ENCODE measurements at regions not wholly inside any gene's neighbourhood (a gene's known extent, or its start where the extent isn't known, plus 50 kb on each side); places are given as distances from the start of the nearest gene placed in this dataset.
"Not testable (repeated sequence)": the region's sequence is repeated elsewhere in the genome, so short reads cannot be mapped to it uniquely, and the experiment has no call there.

DNA sequence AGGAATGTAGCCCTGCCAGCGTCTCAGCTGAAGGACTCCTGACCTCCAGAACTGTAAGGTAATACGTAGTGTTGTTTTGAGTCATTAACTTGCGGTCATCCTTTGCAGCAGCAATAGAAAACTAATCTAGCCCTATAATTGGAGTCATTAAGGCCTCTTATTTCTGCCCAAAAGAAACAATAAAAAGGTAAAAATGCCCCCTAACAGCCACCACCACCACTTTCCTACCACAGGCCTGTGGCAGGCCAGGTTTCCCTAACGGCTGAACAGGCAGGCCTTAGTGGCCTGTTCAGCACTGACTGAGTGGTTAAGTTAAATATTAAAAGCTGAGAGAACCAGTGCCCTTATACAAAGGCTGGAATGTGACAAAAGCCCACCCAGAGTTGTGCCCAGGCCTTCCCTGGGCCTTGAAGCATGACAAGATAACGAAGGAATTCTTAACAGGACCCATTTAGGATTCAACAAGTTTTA lies 286.5 kb upstream of the ERCC4 start:
- no peak for DNase-seq

DNA sequence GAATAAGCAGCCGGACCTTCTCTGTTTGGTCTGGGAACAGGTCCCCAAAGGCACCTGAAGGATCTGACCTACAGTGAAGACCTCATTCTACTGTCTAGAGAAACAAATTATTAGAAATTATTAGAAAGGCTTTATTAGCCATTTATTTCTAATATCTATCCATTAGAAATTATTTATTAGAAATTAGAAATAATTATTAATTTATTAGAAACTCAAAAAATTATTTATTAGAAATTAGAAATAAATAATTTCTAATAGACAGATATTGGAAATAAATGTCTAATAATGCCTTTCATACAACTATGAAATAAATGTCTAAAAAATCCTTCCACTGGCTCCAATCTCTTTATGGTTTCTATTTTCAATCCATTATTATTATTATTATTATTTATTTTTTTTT lies 285.7 kb upstream of the ERCC4 start:
- DNase-seq, result no peak

GRCh38 chr16:13634959-13635358 lies 285.0 kb upstream of the ERCC4 start:
- no peak for DNase-seq

GRCh38 chr16:13638218-13638617 lies 281.7 kb upstream of the ERCC4 start:
- DNase-seq, result no peak

DNA sequence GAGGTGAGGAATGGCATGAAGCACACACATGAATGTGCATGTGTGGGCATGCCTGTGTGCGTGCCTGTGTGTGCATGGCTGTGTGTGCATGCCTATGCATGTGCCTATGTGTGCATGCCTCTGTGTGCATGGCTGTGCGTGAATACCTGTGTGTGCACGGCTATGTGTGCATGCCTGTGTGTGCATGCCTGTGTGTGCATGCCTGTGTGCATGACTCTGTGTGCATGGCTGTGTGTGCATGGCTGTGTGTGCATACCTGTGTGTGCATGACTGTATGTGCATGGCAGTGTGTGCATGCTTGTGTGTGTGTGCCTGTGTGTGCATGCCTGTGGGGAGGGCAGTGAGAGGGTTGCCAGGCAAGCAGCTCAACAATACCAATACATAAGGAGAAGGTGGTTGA lies 276.5 kb upstream of the ERCC4 start:
- DNase-seq, result no peak

DNA sequence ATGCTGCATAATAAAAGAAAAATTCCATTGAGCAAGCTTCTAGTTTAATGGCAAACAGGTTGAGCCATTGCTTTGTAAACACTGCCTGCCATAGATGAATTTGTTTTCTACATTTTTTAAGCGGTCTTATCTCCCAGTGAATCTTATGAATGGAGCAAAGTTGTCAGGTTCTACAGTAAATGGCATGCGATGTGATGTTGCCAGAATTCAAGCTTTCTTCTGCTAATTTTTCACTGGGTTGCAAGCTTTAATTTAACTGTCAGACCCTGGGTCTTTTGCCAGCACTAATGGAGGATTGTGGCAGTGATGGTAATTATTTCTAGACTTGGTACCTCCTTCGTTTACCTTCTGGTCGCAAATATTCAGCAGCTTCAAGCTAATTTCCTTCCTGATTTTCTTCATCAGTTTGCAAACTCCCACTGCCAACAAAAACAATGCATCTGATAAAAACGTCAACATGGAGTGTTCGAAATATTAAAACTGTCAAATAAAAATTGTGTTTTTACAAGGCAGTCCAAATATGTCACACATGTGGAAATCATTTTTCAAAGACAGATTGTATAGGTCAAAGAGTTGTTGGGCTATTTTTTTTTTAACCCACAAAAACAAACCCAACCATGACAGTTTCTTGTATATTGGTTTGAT lies 274.2 kb upstream of the ERCC4 start:
- DNase-seq, result no peak

GRCh38 chr16:13660807-13661206 lies 259.1 kb upstream of the ERCC4 start:
- no peak for DNase-seq

DNA sequence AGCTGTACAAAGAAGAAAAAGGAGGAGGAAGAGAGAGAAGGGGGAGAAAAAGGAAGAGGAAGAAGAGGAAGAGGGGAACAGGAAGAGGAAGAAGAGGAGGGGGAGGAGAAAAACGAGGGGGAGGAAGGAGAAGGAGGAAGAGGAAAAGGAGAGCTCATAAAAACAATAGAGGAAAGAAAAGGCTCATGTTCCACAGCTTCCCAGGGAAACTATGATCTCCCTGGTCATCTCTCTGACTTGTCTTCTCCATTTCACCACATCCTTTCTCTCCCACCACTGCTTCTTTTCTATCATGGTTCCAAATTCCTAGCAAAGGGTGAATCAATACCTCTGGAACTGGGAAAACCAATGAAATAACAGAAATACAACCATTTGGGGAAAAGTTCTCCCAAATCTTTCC lies 254.1 kb upstream of the ERCC4 start:
- no peak for DNase-seq

- no peak for DNase-seq
Measured at GRCh38 chr16:13672196-13672595, 247.8 kb upstream of the ERCC4 start.

DNA sequence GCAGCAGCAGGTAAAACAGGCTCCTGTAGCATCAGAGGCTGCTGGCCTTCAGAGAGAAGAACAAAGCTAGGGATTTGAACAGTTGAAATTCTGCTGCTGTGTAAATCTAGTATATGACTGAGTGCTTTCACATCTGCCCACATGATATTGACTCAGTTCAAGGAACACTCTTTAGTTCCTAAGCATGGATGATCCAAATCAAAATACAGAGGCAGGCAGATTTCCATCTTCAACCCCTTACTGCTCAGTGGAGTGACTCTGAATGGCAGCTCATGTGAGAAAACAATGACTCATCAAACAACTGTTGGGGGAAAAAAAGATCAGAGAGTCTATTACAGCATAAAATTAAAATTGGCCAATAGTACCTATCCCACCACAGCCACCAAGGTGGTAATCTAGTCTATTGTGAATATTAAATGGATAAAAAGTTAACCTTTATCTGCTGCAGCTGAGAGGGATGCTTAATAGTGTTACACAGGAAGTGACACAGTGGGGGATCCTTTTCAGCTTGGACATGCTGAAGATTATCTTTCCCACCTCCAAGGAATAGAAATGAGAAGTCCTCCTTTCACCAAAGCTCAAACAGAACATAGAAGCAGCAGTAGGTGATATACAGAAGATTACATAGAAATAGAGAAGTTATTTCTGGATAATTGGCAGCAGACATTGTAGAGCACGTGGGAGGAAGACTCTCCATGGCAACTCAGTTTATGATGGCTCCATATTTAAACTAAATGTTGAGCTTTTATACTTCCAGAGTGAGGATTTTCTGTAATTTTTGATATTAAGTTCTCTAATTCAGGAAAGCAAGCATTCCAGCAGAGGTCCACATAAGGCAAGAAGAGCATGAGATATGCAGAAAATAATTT lies 239.7 kb upstream of the ERCC4 start:
- DNase-seq, result no peak

DNA sequence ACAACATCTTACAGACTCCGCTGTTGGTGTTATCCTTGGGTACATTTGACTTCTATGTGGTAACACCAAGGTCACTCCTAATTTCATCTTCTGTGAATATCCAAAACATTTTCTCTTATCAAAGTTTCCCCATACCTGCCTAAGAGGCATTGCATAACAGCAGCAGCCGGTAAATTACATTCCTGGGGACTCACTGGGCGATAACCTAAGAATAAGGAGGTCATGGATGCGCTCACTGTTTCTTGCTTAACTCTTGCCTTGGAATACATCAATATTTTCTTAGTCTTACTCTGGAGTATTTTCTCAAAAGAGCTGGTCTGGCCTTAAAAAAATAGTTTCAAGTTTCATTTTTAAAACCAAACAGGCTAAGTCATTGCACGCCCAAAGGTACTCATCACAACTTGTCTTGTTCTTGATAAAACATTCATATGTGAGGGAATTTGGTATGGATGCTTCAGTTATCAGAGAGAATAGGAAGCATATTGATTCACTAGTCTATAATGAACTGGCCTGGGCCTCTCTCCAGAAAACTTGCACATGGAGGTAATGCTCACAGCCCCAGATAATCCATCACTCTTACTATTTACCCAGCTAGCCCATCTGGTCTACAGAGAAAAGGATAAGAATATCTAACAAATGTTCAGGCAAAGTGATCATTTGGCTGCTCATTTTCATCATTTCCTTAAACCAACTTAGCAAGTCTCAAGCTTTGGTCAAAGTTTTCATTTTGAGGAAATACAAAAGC lies 235.0 kb upstream of the ERCC4 start:
- DNase-seq, result no peak

- DNase-seq, result no peak
Measured at GRCh38 chr16:13696017-13696416, 223.9 kb upstream of the ERCC4 start.

DNA sequence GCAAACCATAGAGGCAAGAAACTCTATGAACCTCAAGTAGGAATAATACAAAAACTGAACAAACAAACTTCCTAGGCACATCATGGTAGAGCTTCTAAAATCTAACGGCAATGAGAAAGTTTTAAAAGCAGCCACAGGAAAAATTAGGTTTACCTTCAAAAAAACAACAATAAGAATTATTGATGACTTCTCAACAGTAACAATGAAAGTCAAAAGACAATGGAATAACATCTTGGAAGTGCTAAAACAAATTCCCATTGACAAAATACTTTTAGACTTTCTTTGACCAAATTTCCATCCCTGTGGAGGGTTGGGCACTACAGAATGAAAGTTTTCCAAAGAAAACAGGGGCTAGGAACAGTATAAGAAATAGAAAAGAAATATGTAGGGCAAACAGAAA lies 222.9 kb upstream of the ERCC4 start:
- DNase-seq, result no peak

- DNase-seq, result no peak
Measured at GRCh38 chr16:13697568-13697967, 222.4 kb upstream of the ERCC4 start.

DNA sequence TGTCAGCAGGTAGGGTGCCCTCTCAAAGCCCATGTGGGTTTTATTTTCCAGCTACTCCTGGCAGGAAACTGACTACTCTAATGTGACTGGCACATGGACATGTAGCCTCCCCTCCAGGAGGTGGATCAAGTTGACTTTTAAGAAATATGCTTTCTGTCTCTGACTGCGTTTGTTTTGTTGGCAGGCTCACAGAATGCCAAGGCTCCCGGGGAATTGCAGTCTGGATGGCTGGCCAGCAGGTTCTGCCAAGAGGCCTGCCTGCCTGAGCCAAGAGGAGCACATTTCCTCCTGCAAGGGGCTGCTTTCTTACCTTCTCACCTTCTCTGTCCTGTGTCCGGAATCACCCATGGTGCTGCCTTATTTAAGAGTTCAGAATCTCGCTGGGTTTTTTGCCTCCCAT lies 217.3 kb upstream of the ERCC4 start:
- DNase-seq, result no peak

DNA sequence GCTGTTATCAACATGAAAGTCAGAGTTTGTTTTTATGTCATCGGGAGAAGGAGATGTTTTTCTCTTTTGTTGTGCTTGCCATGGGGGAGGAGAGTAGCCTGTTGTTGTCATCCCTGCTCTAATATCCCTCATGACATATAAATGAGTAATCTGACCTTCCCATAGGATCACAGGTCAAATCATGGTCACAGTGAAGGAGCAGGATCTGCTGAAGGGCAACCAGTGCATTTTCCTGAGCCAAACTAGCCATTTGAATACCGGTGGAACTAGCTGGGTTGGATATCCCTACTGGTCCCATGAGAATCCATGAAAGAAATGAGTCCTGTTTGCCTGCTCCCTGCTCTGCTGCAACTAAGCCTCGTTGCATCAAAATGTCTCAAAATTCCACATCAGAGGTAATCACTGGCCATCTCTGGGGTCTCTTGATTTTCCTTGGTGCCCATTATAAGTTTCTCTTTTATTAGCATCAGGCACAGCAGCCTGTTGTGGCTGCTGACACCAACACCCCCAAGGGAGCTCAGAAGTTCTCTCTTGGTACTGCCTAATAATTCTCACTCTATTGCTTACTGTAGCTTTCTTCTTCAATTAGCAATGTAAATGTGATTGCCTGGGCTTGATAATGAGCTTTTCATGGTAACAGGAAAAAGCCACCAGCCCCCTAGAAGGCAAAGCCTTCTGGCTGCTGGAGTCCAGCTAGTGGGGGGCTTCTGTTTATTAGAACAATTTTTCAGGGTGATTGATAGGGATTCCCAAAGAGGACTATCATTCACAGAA lies 211.4 kb upstream of the ERCC4 start:
- DNase-seq, result no peak

GRCh38 chr16:13718748-13719147 lies 201.2 kb upstream of the ERCC4 start:
- no peak for DNase-seq

DNA sequence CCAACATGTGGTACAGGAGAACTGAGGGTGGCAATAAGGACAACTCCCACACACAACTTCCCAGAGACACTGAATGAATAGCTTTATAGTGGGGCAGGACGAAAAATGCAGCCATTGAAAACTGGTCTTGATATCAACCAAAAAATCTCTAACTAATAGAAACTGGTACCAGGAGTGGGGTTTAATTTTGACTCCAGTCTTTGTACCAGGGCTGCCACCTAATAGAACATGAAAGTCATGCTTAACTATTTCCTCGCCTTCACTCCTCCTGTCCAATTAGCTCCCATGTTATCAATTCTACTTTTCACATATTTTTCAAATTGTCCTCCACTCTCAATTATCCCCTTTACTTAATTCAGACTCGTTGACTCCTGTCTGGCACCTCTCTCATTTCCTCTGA lies 192.0 kb upstream of the ERCC4 start:
- DNase-seq, result no peak

DNA sequence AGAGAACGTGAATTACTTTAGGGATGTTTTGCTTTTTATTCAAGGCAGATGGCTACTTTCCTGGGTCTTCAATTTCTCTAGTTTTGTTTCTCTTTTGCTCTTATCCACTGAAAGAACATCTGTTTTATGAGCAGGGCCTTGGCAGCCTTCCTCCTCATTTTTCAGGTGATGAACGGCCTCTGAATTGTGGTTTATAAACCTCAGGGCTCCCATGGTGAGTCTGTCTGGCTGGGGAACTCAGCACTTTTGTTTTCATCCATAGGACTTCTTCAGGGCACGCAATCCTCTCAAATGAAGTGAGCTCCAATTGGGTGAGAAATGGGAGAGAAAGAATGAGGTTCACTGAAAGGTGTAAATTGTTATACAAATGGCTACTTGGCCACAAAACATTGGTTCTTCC lies 186.4 kb upstream of the ERCC4 start:
- no peak for DNase-seq

GRCh38 chr16:13739621-13740373 lies 180.2 kb upstream of the ERCC4 start:
- DNase-seq, result not testable (repeated sequence)

DNA sequence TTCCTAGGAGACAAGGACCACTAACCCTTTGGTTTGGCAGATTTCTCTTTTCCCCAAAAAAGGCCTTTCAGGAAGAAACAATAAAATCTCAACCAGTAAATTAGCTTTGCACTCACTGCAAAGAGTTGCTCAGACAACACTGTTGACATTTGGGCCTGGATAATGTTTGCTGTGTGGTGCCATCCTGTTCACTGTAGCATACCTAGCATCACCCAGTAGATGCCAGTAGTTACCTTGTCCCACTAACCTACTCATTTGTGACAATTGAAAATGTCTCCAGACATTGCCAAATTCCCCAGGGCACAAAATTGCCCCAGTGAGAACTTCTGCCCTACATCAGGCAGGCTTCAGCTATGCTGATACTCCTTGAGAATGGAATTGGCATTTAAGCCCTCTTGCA lies 177.0 kb upstream of the ERCC4 start:
- no peak for DNase-seq

- no peak for DNase-seq
Measured at GRCh38 chr16:13743571-13743970, 176.4 kb upstream of the ERCC4 start.
